Natural killer cell (primary cell): ENCODE measurements at regions not wholly inside any gene's neighbourhood (a gene's known extent, or its start where the extent isn't known, plus 50 kb on each side); places are given as distances from the start of the nearest gene placed in this dataset.

Source experiments
- ATAC-seq, 3 donors: fragments of 150-1000 bp in 2 of 3; fragments of 200-7000 bp in 1 of 3; cut with Tn5 transposase; 1 replicate in 1 of 3; 2 replicates in 2 of 3; pipeline ENCODE4 v1.10.0; 2021; ENCODE audit warnings: mild to moderate bottlenecking in 2 of 3, moderate library complexity in 2 of 3
- DNase-seq, 2 donors: peaks; one replicate each; pipeline versions ENCODE4 v3.0.0 to v3.0.0-alpha.2; 2013 to 2021; ENCODE audit warnings: mixed read lengths in 1 of 2
- H3K27ac ChIP-seq: one replicate; pipeline ENCODE4 v1.5.1; 2013; ENCODE audit warnings: mild to moderate bottlenecking, low read length
- H3K27me3 ChIP-seq: one replicate; pipeline ENCODE4 v1.6.1; 2013; ENCODE audit warnings: low read length; ENCODE audit not compliant: control insufficient read depth, insufficient read depth
- H3K36me3 ChIP-seq: one replicate; pipeline ENCODE4 v1.6.1; 2013; ENCODE audit warnings: low read length; ENCODE audit not compliant: control insufficient read depth, insufficient read depth
- H3K4me1 ChIP-seq: one replicate; pipeline ENCODE4 v1.6.1; 2013; ENCODE audit warnings: low read length; ENCODE audit not compliant: control insufficient read depth, insufficient read depth
- H3K4me3 ChIP-seq: one replicate; pipeline ENCODE4 v1.5.1; 2013; ENCODE audit warnings: low read length
- H3K9me3 ChIP-seq: one replicate; pipeline ENCODE4 v1.6.1; 2013; ENCODE audit warnings: low read length; ENCODE audit not compliant: control insufficient read depth, insufficient read depth
- H3K27ac Mint-ChIP-seq, 2 donors: one replicate each; pipeline ENCODE4 v1.8.0; 2022; ENCODE audit warnings: mild to moderate bottlenecking in 2 of 2, mixed read lengths in 2 of 2, moderate library complexity in 1 of 2
- H3K27me3 Mint-ChIP-seq, 2 donors: one replicate each; pipeline ENCODE4 v1.8.0; 2022; ENCODE audit warnings: low read depth in 2 of 2, mixed read lengths in 2 of 2
- H3K36me3 Mint-ChIP-seq: one replicate; pipeline ENCODE4 v1.8.0; 2022; ENCODE audit warnings: mixed read lengths
- H3K4me1 Mint-ChIP-seq, 2 donors: one replicate each; pipeline ENCODE4 v1.8.0; 2022; ENCODE audit warnings: mixed read lengths in 2 of 2
- H3K4me3 Mint-ChIP-seq: one replicate; pipeline ENCODE4 v1.8.0; 2022; ENCODE audit warnings: mild to moderate bottlenecking, moderate library complexity, mixed read lengths
- H3K9me3 Mint-ChIP-seq, 2 donors: one replicate each; pipeline ENCODE4 v1.8.0; 2022; ENCODE audit warnings: mixed read lengths in 2 of 2
- CTCF ChIP-seq: fragments of 200-600 bp; IDR thresholded peaks from one replicate; pipeline ENCODE4 v1.8.0; 2022; ENCODE audit warnings: antibody characterized with exemption
- WGBS: methylation state at CpG from one replicate; pipeline ENCODE4 v1.1.7; 2013; ENCODE audit warnings: missing lambda C conversion rate; ENCODE audit not compliant: insufficient coverage; 5-methylcytosine and 5-hydroxymethylcytosine counted together
- intact Hi-C: fragments of 100-400 bp; cut with micrococcal nuclease; formaldehyde crosslinking; loops from one replicate; pipeline ENCODE4 v1.14.2; 2022

- peaks cover 3% of the 10 kb centered on the region for H3K36me3 ChIP-seq
- 92% methylated on average over 27 of the region's 27 CpGs for WGBS
- H3K27ac ChIP-seq, result no peak overlapping the region
- no peaks in the 10 kb centered on the region for H3K27me3 ChIP-seq
- no peaks in the 10 kb centered on the region for H3K36me3 Mint-ChIP-seq
- H3K4me3 ChIP-seq, result no peak overlapping the region
- H3K4me3 Mint-ChIP-seq, result no peak overlapping the region
- no peaks in the 10 kb centered on the region for H3K9me3 ChIP-seq
- TF ChIP-seq CTCF, result no peak
- H3K27ac Mint-ChIP-seq, result no peak overlapping the region
- no peaks in the 10 kb centered on the region for H3K4me1 ChIP-seq
- no peaks in the 10 kb centered on the region for H3K4me1 Mint-ChIP-seq
- intact Hi-C loops, result no loop called here
- ATAC-seq (no peak), DNase-seq (no peak)
- H3K27me3 Mint-ChIP-seq, result no peaks in the 10 kb centered on the region
- no peaks in the 10 kb centered on the region for H3K9me3 Mint-ChIP-seq
Observed at GRCh38 chr17:77506371-77506991, 365.7 kb downstream of the SEC14L1 start.

GRCh38 chr17:77507111-77507885, 366.5 kb downstream of the SEC14L1 start:
- Mint-ChIP-seq H3K4me3 (no peak overlapping the region), H3K27ac (no peak overlapping the region), H3K36me3 (no peaks in the 10 kb centered on the region), H3K27me3 (no peaks in the 10 kb centered on the region), H3K9me3 (peaks cover 2 to 3% of the 10 kb centered on the region in 2 donors), H3K4me1 (no peaks in the 10 kb centered on the region)
- intact Hi-C loops, result no loop called here
- no peaks in the 10 kb centered on the region for H3K27me3 ChIP-seq
- H3K36me3 ChIP-seq, result no peaks in the 10 kb centered on the region
- H3K4me1 ChIP-seq, result no peaks in the 10 kb centered on the region
- ATAC-seq (no peak), DNase-seq (peak in 1 of 2 donors; percentile 6)
- H3K9me3 ChIP-seq, result no peaks in the 10 kb centered on the region
- H3K4me3 ChIP-seq, result no peak overlapping the region
- TF ChIP-seq CTCF, result no peak
- no peak overlapping the region for H3K27ac ChIP-seq
- 78% methylated on average over 19 of the region's 19 CpGs for WGBS

GRCh38 chr17:77508047-77508715, 367.4 kb downstream of the SEC14L1 start:
- ATAC-seq, result no peak
- Histone ChIP-seq H3K4me3 (no peak overlapping the region), H3K27ac (no peak overlapping the region), H3K4me1 (no peaks in the 10 kb centered on the region), H3K27me3 (no peaks in the 10 kb centered on the region), H3K36me3 (no peaks in the 10 kb centered on the region), H3K9me3 (no peaks in the 10 kb centered on the region)
- Mint-ChIP-seq H3K36me3 (no peaks in the 10 kb centered on the region), H3K9me3 (peaks cover 2 to 3% of the 10 kb centered on the region in 2 donors), H3K4me3 (no peak overlapping the region), H3K27me3 (no peaks in the 10 kb centered on the region), H3K27ac (no peak overlapping the region), H3K4me1 (no peaks in the 10 kb centered on the region)
- no peak for DNase-seq
- WGBS, result 11% methylated on average over 2 of the region's 6 CpGs
- no peak for TF ChIP-seq CTCF
- intact Hi-C loops, result no loop called here
